GOT3 (cell line): ENCODE measurements at regions not wholly inside any gene's neighbourhood (a gene's known extent, or its start where the extent isn't known, plus 50 kb on each side); places are given as distances from the start of the nearest gene placed in this dataset.

Experiments
- DNase-seq: peaks from one replicate; lab custom pipeline; 2025; ENCODE audit warnings: mixed read lengths; lab: John Stamatoyannopoulos, UW

DNA sequence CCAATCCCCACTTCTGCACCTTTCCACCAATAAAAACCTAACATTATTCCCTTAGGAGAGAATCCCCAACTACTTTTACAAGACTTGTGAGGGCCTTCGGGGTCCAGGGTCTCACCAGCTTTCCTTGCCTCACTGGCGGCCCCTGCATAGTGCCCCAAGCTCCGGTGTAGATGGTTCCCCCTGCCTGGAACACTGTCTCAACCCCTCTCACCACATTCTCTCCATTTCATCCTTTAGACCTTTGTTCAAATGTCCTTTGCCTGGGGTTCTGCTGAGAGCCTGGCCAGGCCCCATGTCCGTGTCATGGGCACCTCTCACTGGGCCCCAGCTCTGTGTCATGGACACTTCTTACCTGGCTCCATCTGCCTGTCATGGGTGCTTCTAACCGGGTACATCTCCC lies 64.5 kb upstream of the SORCS3 start:
- DNase-seq, result no peak

GRCh38 chr10:104577163-104577562 lies 63.9 kb upstream of the SORCS3 start:
- no peak for DNase-seq

- DNase-seq, result no peak
Observed at GRCh38 chr10:104577861-104578521, 63.1 kb upstream of the SORCS3 start.

GRCh38 chr10:104578671-104579070 lies 62.4 kb upstream of the SORCS3 start:
- no peak for DNase-seq

- DNase-seq, result no peak
Observed at GRCh38 chr10:104579136-104579535, 62.0 kb upstream of the SORCS3 start.

GRCh38 chr10:104580321-104580720 lies 60.8 kb upstream of the SORCS3 start:
- no peak for DNase-seq

GRCh38 chr10:104580774-104581675 lies 60.1 kb upstream of the SORCS3 start:
- DNase-seq, result peak; percentile 32

- no peak for DNase-seq
Observed at GRCh38 chr10:104581884-104582601, 59.0 kb upstream of the SORCS3 start.

DNA sequence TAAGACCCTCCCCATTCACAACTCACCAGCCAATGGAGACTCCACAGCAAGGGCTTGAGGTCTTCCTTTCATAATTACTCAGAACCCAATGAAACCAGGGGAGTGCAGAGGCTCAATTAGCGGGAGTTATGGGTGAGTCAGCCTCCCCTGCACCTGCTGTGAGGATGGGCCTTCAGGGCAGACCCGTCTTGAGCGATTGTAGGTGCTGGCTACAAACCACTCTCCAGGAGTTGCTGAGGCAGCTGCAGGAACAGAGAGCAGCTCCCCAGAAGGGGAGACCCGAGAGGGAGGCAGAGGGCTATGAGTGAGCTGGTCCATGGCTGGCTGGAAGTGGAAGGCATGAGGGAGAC lies 58.5 kb upstream of the SORCS3 start:
- DNase-seq, result no peak

DNA sequence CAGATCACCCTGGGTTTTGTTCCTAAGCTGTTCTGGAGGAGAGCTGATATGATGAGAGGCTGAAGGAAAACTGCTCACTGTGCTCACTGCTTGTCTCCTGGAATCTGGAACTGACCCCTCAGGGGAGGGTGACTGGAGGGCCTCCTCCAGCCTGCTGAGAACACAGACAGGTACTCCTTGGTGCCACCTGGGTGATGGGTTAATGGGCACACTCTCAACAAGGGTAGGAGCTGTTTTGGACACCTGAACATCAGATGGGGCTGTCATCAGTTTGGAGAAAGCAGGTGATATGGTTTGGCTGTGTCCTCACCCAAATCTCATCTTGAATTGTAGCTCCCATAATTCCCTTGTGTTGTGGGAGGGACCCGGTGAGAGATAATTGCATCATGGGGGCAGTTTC lies 58.1 kb upstream of the SORCS3 start:
- DNase-seq, result no peak

DNA sequence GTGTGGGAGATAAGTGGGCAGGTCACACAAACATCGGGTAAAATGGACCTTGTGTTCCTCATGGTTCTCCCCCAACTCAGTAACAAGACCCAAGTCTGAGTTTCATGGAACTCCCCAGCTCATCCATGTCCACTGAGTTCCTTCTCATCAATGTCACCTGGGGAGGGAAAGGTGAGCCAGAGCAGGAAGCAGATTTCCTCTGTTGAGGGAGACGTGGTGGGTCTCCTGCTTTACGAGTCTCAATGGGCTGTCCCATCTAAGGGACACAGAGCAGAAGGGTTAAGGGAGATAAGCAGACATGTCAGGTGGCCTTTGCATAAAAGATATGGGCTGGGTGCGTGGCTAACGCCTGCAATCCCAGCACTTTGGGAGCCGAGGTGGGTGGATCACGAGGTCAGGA lies 56.5 kb upstream of the SORCS3 start:
- DNase-seq, result no peak

- DNase-seq, result no peak
Observed at GRCh38 chr10:104587751-104588150, 53.3 kb upstream of the SORCS3 start.

DNA sequence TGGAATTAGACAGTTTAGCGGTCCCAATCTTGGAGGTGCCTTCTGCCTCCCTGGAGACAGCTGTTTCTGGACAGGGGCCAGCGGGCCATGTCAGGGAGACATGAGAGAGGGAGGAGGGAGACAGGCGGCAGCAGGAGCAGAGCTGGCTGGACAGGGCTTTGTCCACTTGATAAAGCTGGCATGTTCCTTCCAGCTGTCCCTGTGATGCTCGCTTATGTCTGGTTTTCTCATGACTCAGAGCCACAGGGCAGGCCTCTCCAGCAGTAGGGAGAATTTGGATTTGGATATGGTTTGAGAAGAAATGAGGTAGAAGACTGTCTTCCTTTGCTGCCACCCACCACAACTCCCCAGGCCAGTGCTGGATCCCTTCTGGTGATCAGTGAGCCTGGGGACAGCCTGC lies 51.7 kb upstream of the SORCS3 start:
- no peak for DNase-seq

- no peak for DNase-seq
Observed at GRCh38 chr10:104589871-104590270, 51.2 kb upstream of the SORCS3 start.
